ENCODE measurements at regions not wholly inside any gene's neighbourhood (a gene's known extent, or its start where the extent isn't known, plus 50 kb on each side); places are given as distances from the start of the nearest gene placed in this dataset.

- TF ChIP-seq CTCF (conservative IDR thresholded peaks at IDR 0.05; ENCODE audit: low read depth in 2 of 2) (no peak), POLR2AphosphoS5 (IDR thresholded peaks at IDR 0.05; ENCODE audit: low read depth) (no peak), STAT1 (IDR thresholded peaks at IDR 0.05; ENCODE audit: unreplicated experiment) (no peak), CREB1 (CRISPR knock-in tag; IDR thresholded peaks at IDR 0.05; ENCODE audit: low read depth) (no peak)
These were observed 155.9 kb upstream of the NEGR1 start for GRCh38 chr1:72438270-72438669.

All from GM23338 (cell line).